ENCODE measurements at regions not wholly inside any gene's neighbourhood (a gene's known extent, or its start where the extent isn't known, plus 50 kb on each side); places are given as distances from the start of the nearest gene placed in this dataset.

- no peak for DNase-seq (ENCODE audit: low spot score in 2 of 2)
- no peak overlapping the region for H3K4me3 ChIP-seq
- no peaks in the 10 kb centered on the region for H3K9me3 ChIP-seq
- H3K27me3 ChIP-seq (ENCODE audit: low read depth), result no peaks in the 10 kb centered on the region
- H3K36me3 ChIP-seq (replicated peaks), result no peaks in the 10 kb centered on the region
- in situ Hi-C loops (cut with MboI; ENCODE audit: low sequenced_read_pairs), result no loop called here
- no peaks in the 10 kb centered on the region for H3K4me1 ChIP-seq
Measured at GRCh38 chr10:62637249-62638061, 167.1 kb upstream of the ADO start.

GRCh38 chr10:62638062-62638477, 166.4 kb upstream of the ADO start:
- Histone ChIP-seq H3K9me3 (no peaks in the 10 kb centered on the region), H3K36me3 (replicated peaks) (no peaks in the 10 kb centered on the region), H3K4me1 (no peaks in the 10 kb centered on the region), H3K4me3 (no peak overlapping the region), H3K27me3 (ENCODE audit: low read depth) (no peaks in the 10 kb centered on the region)
- no peak for DNase-seq (ENCODE audit: low spot score in 2 of 2)
- in situ Hi-C loops (cut with MboI; ENCODE audit: low sequenced_read_pairs), result no loop called here

GRCh38 chr10:62639144-62639543, 165.4 kb upstream of the ADO start:
- in situ Hi-C loops (cut with MboI; ENCODE audit: low sequenced_read_pairs), result no loop called here

GRCh38 chr10:62640411-62640810, 164.1 kb upstream of the ADO start:
- Histone ChIP-seq H3K36me3 (replicated peaks) (no peaks in the 10 kb centered on the region), H3K4me1 (no peaks in the 10 kb centered on the region), H3K9me3 (no peaks in the 10 kb centered on the region), H3K27me3 (ENCODE audit: low read depth) (no peaks in the 10 kb centered on the region), H3K4me3 (no peak overlapping the region)
- DNase-seq (ENCODE audit: low spot score in 2 of 2), result no peak
- in situ Hi-C loops (cut with MboI; ENCODE audit: low sequenced_read_pairs), result no loop called here

More at GRCh38 chr10:62639144-62639543, 165.4 kb upstream of the ADO start:
- Histone ChIP-seq H3K36me3 (replicated peaks) (no peaks in the 10 kb centered on the region), H3K27me3 (ENCODE audit: low read depth) (no peaks in the 10 kb centered on the region), H3K9me3 (no peaks in the 10 kb centered on the region), H3K4me1 (no peaks in the 10 kb centered on the region), H3K4me3 (no peak overlapping the region)
- no peak for DNase-seq (ENCODE audit: low spot score in 2 of 2)

GRCh38 chr10:62643606-62644587, 160.6 kb upstream of the ADO start:
- Histone ChIP-seq H3K27me3 (ENCODE audit: low read depth) (no peaks in the 10 kb centered on the region), H3K4me1 (no peaks in the 10 kb centered on the region), H3K4me3 (no peak overlapping the region), H3K9me3 (no peaks in the 10 kb centered on the region), H3K36me3 (replicated peaks) (no peaks in the 10 kb centered on the region)
- in situ Hi-C loops (cut with MboI; ENCODE audit: low sequenced_read_pairs), result no loop called here
- DNase-seq (ENCODE audit: low spot score in 2 of 2), result no peak

GRCh38 chr10:62647375-62648092, 157.0 kb upstream of the ADO start:
- Histone ChIP-seq H3K27me3 (ENCODE audit: low read depth) (no peaks in the 10 kb centered on the region), H3K36me3 (replicated peaks) (no peaks in the 10 kb centered on the region), H3K4me3 (no peak overlapping the region), H3K4me1 (no peaks in the 10 kb centered on the region), H3K9me3 (no peaks in the 10 kb centered on the region)
- in situ Hi-C loops (cut with MboI; ENCODE audit: low sequenced_read_pairs), result no loop called here
- no peak for DNase-seq (ENCODE audit: low spot score in 2 of 2)

- H3K27me3 ChIP-seq (ENCODE audit: low read depth), result no peaks in the 10 kb centered on the region
- H3K4me3 ChIP-seq, result no peak overlapping the region
- no peak for DNase-seq (ENCODE audit: low spot score in 2 of 2)
- H3K36me3 ChIP-seq (replicated peaks), result no peaks in the 10 kb centered on the region
- no peaks in the 10 kb centered on the region for H3K9me3 ChIP-seq
- in situ Hi-C loops (cut with MboI; ENCODE audit: low sequenced_read_pairs), result no loop called here
- H3K4me1 ChIP-seq, result no peaks in the 10 kb centered on the region
Measured at GRCh38 chr10:62648921-62649320, 155.6 kb upstream of the ADO start.

GRCh38 chr10:62650411-62650810, 154.1 kb upstream of the ADO start:
- no peak for DNase-seq (ENCODE audit: low spot score in 2 of 2)
- Histone ChIP-seq H3K4me1 (no peaks in the 10 kb centered on the region), H3K4me3 (no peak overlapping the region), H3K9me3 (no peaks in the 10 kb centered on the region), H3K36me3 (replicated peaks) (no peaks in the 10 kb centered on the region), H3K27me3 (ENCODE audit: low read depth) (no peaks in the 10 kb centered on the region)
- in situ Hi-C loops (cut with MboI; ENCODE audit: low sequenced_read_pairs), result no loop called here

- Histone ChIP-seq H3K4me1 (no peaks in the 10 kb centered on the region), H3K4me3 (no peak overlapping the region), H3K9me3 (no peaks in the 10 kb centered on the region), H3K27me3 (ENCODE audit: low read depth) (no peaks in the 10 kb centered on the region), H3K36me3 (replicated peaks) (no peaks in the 10 kb centered on the region)
- in situ Hi-C loops (cut with MboI; ENCODE audit: low sequenced_read_pairs), result no loop called here
- no peak for DNase-seq (ENCODE audit: low spot score in 2 of 2)
Measured at GRCh38 chr10:62651341-62651740, 153.2 kb upstream of the ADO start.

GRCh38 chr10:62652114-62652513, 152.4 kb upstream of the ADO start:
- Histone ChIP-seq H3K27me3 (ENCODE audit: low read depth) (no peaks in the 10 kb centered on the region), H3K4me1 (no peaks in the 10 kb centered on the region), H3K36me3 (replicated peaks) (no peaks in the 10 kb centered on the region), H3K9me3 (no peaks in the 10 kb centered on the region), H3K4me3 (no peak overlapping the region)
- in situ Hi-C loops (cut with MboI; ENCODE audit: low sequenced_read_pairs), result no loop called here
- no peak for DNase-seq (ENCODE audit: low spot score in 2 of 2)

- Histone ChIP-seq H3K27me3 (ENCODE audit: low read depth) (no peaks in the 10 kb centered on the region), H3K9me3 (no peaks in the 10 kb centered on the region), H3K36me3 (replicated peaks) (no peaks in the 10 kb centered on the region), H3K4me1 (no peaks in the 10 kb centered on the region), H3K4me3 (no peak overlapping the region)
- in situ Hi-C loops (cut with MboI; ENCODE audit: low sequenced_read_pairs), result no loop called here
- no peak for DNase-seq (ENCODE audit: low spot score in 2 of 2)
Measured at GRCh38 chr10:62652564-62652963, 152.0 kb upstream of the ADO start.

GRCh38 chr10:62653254-62653653, 151.3 kb upstream of the ADO start:
- H3K27me3 ChIP-seq (ENCODE audit: low read depth), result no peaks in the 10 kb centered on the region
- no peak overlapping the region for H3K4me3 ChIP-seq
- H3K4me1 ChIP-seq, result no peaks in the 10 kb centered on the region
- in situ Hi-C loops (cut with MboI; ENCODE audit: low sequenced_read_pairs), result no loop called here
- no peak for DNase-seq (ENCODE audit: low spot score in 2 of 2)
- no peaks in the 10 kb centered on the region for H3K9me3 ChIP-seq
- no peaks in the 10 kb centered on the region for H3K36me3 ChIP-seq (replicated peaks)

- Histone ChIP-seq H3K4me1 (no peaks in the 10 kb centered on the region), H3K9me3 (no peaks in the 10 kb centered on the region)
Measured at GRCh38 chr10:62654966-62655336, 149.6 kb upstream of the ADO start.

More at GRCh38 chr10:62654966-62655336, 149.6 kb upstream of the ADO start:
- H3K4me3 ChIP-seq, result no peak overlapping the region
- no peaks in the 10 kb centered on the region for H3K36me3 ChIP-seq (replicated peaks)
- H3K27me3 ChIP-seq (ENCODE audit: low read depth), result no peaks in the 10 kb centered on the region
- no peak for DNase-seq (ENCODE audit: low spot score in 2 of 2)
- in situ Hi-C loops (cut with MboI; ENCODE audit: low sequenced_read_pairs), result no loop called here
